HCT116 (cell line): ENCODE measurements at regions not wholly inside any gene's neighbourhood (a gene's known extent, or its start where the extent isn't known, plus 50 kb on each side); places are given as distances from the start of the nearest gene placed in this dataset.

Experiments
- ATAC-seq: fragments of 200-7000 bp; cut with Tn5 transposase; 2 replicates; pipeline ENCODE4 v1.9.1; 2020; ENCODE audit warnings: mild to moderate bottlenecking, moderate library complexity
- BruUV-seq: library from RNA; stranded (reverse); fragments of 400-500 nt; replicated peaks from 2 replicates; lab custom pipeline; 2021; lab: Mats Ljungman, UMichigan
- CTCF ChIA-PET: fragments of 300-600 bp; sonication (Branson Sonifier 250); formaldehyde crosslinking; loops from one replicate; lab custom pipeline; 2021; ENCODE audit warnings: antibody characterized with exemption; lab: Charles Lee
- POLR2A ChIA-PET: fragments of 300-600, 350-600 bp; sonication (Branson Sonifier 250); formaldehyde crosslinking; loops from one replicate; lab custom pipeline; 2021; ENCODE audit warnings: antibody characterized with exemption; lab: Charles Lee
- RAD21 ChIA-PET, 2 experiments: fragments of 300-600 bp; sonication (Branson Sonifier 250); formaldehyde crosslinking; loops; one replicate each; lab custom pipeline; 2023; ENCODE audit warnings: low total read pairs in 2 of 2; ENCODE audit not compliant: uncharacterized antibody in 2 of 2, unreplicated experiment in 2 of 2, low non-redundant PET in 1 of 2; lab: Charles Lee
- DNase-seq: peaks from one replicate; pipeline ENCODE4 v3.0.0-alpha.2; 2010; ENCODE audit warnings: low read depth, low spot score
- H2AFZ ChIP-seq: fragments of 200-600 bp; shearing (Covaris generic), sonication (generic); 2 replicates; pipeline ENCODE4 v1.6.1; 2017; ENCODE audit warnings: low read depth, mixed run types, mixed read lengths, antibody characterized with exemption, low read length; ENCODE audit not compliant: poor library complexity, severe bottlenecking
- H3K27ac ChIP-seq: 2 replicates; pipeline ENCODE4 v1.5.1; 2012; ENCODE audit warnings: low read depth, low read length
- H3K27me3 ChIP-seq: fragments of 200-600 bp; sonication (generic); 2 replicates; pipeline ENCODE4 v1.6.1; 2016; ENCODE audit warnings: mixed run types, low read length, mixed read lengths; ENCODE audit not compliant: insufficient read depth
- H3K36me3 ChIP-seq, 2 experiments: fragments of 200-500 bp in 1 of 2; fragments of 200-600 bp in 1 of 2; sonication (Bioruptor generic) in 1 of 2; sonication (generic) in 1 of 2; 2 replicates each; pipeline versions ENCODE4 v1.5.1 to v1.6.1; 2014 to 2016; ENCODE audit warnings: low read length in 2 of 2, inconsistent platforms in 1 of 2, mixed read lengths in 1 of 2, mixed run types in 1 of 2; ENCODE audit not compliant: insufficient read depth in 2 of 2, control insufficient read depth in 1 of 2
- H3K4me1 ChIP-seq, 2 experiments: fragments of 200-600 bp in 1 of 2; sonication (generic) in 1 of 2; 2 replicates each; pipeline versions ENCODE4 v1.5.1 to v1.6.1; 2012 to 2017; ENCODE audit warnings: low read length in 2 of 2, inconsistent platforms in 1 of 2, mild to moderate bottlenecking in 1 of 2, mixed read lengths in 1 of 2, mixed run types in 1 of 2, moderate library complexity in 1 of 2; ENCODE audit not compliant: insufficient read depth in 2 of 2, control insufficient read depth in 1 of 2
- H3K4me2 ChIP-seq: fragments of 200-600 bp; sonication (generic); 2 replicates; pipeline ENCODE4 v1.6.1; 2017; ENCODE audit warnings: mixed run types, low read length, mixed read lengths
- H3K4me3 ChIP-seq, 2 experiments: fragments of 200-600 bp in 1 of 2; sonication (generic) in 1 of 2; replicated peaks in 1 of 2; 2 replicates each; pipeline ENCODE4 v1.5.1; 2011 to 2016; ENCODE audit warnings: low read length in 2 of 2, control low read depth in 1 of 2, low read depth in 1 of 2, mild to moderate bottlenecking in 1 of 2, mixed read lengths in 1 of 2, mixed run types in 1 of 2
- H3K79me2 ChIP-seq: fragments of 200-600 bp; sonication (generic); 2 replicates; pipeline ENCODE4 v1.6.1; 2017; ENCODE audit warnings: mild to moderate bottlenecking, mixed run types, low read length, moderate library complexity, mixed read lengths; ENCODE audit not compliant: insufficient read depth
- H3K9ac ChIP-seq: fragments of 200-600 bp; sonication (generic); 2 replicates; pipeline ENCODE4 v1.6.1; 2016; ENCODE audit warnings: low read length, mixed read lengths
- H3K9me2 ChIP-seq: fragments of 200-600 bp; sonication (generic), shearing (Covaris generic); 2 replicates; pipeline ENCODE4 v1.6.1; 2017; ENCODE audit warnings: mixed run types, mild to moderate bottlenecking, moderate library complexity; ENCODE audit not compliant: insufficient read depth
- H3K9me3 ChIP-seq, 2 experiments: fragments of 200-500 bp in 1 of 2; fragments of 200-600 bp in 1 of 2; sonication (Bioruptor generic) in 1 of 2; sonication (generic) in 1 of 2; 2 replicates each; pipeline ENCODE4 v1.6.1; 2014 to 2017; ENCODE audit warnings: low read length in 2 of 2, mixed read lengths in 2 of 2, inconsistent platforms in 1 of 2, low read depth in 1 of 2, mild to moderate bottlenecking in 1 of 2, mixed run types in 1 of 2, moderate library complexity in 1 of 2; ENCODE audit not compliant: control insufficient read depth in 1 of 2, insufficient read depth in 1 of 2
- H4K20me1 ChIP-seq: fragments of 200-600 bp; sonication (generic), shearing (Covaris generic); 2 replicates; pipeline ENCODE4 v1.6.1; 2017; ENCODE audit warnings: mixed run types, mild to moderate bottlenecking, moderate library complexity; ENCODE audit not compliant: insufficient read depth
- CTCF ChIP-seq, 3 experiments: fragments of 200-600 bp in 1 of 3; sonication (generic) in 1 of 3; IDR thresholded peaks in 2 of 3; conservative IDR thresholded peaks in 1 of 3; 2 replicates each; pipeline ENCODE4 v1.5.1; 2012 to 2017; ENCODE audit warnings: low read depth in 2 of 3, low read length in 2 of 3, antibody characterized with exemption in 1 of 3, borderline replicate concordance in 1 of 3, control low read depth in 1 of 3, mild to moderate bottlenecking in 1 of 3, mixed read lengths in 1 of 3, mixed run types in 1 of 3, moderate library complexity in 1 of 3; ENCODE audit not compliant: insufficient read depth in 1 of 3
- EGR1 ChIP-seq: IDR thresholded peaks from 2 replicates; pipeline ENCODE4 v1.6.1; 2012; ENCODE audit warnings: low read depth
- EZH2 ChIP-seq: fragments of 200-600 bp; sonication (generic); IDR thresholded peaks from 2 replicates; pipeline ENCODE4 v1.6.1; 2017; ENCODE audit warnings: antibody characterized with exemption, mixed run types
- FOSL1 ChIP-seq: IDR thresholded peaks from 2 replicates; pipeline ENCODE4 v1.6.1; 2012; ENCODE audit warnings: low read depth
- JUND ChIP-seq: IDR thresholded peaks from 2 replicates; pipeline ENCODE4 v1.6.1; 2012
- POLR2A ChIP-seq: IDR thresholded peaks from 2 replicates; pipeline ENCODE4 v1.7.0; 2011; ENCODE audit warnings: borderline replicate concordance; ENCODE audit not compliant: insufficient read depth, insufficient read length; ENCODE audit errors: extremely low read depth
- RAD21 ChIP-seq: IDR thresholded peaks from 2 replicates; pipeline ENCODE4 v1.6.1; 2012; ENCODE audit warnings: low read depth, mild to moderate bottlenecking
- REST ChIP-seq: IDR thresholded peaks from 2 replicates; pipeline ENCODE4 v1.6.1; 2012; ENCODE audit warnings: low read depth
- SIN3A ChIP-seq: IDR thresholded peaks from 2 replicates; pipeline ENCODE4 v1.6.1; 2012; ENCODE audit warnings: low read depth
- SP1 ChIP-seq: IDR thresholded peaks from 2 replicates; pipeline ENCODE4 v1.6.1; 2012; ENCODE audit warnings: low read depth
- SRF ChIP-seq: IDR thresholded peaks from 2 replicates; pipeline ENCODE4 v1.6.1; 2012; ENCODE audit warnings: low read depth
- TCF7L2 ChIP-seq: IDR thresholded peaks from 2 replicates; pipeline ENCODE4 v1.7.0; 2011; ENCODE audit warnings: borderline replicate concordance, inconsistent platforms; ENCODE audit not compliant: insufficient read depth, insufficient read length; ENCODE audit errors: extremely low read depth
- YY1 ChIP-seq: IDR thresholded peaks from 2 replicates; pipeline ENCODE4 v1.6.1; 2011; ENCODE audit warnings: low read length, low read depth, moderate library complexity, mild to moderate bottlenecking; ENCODE audit not compliant: insufficient replicate concordance; ENCODE audit errors: extremely low read depth
- ZFX ChIP-seq: fragments of 450-650 bp; IDR thresholded peaks from 2 replicates; pipeline ENCODE4 v1.6.1; 2017
- ZNF274 ChIP-seq: fragments of 200-500 bp; sonication (Bioruptor generic); IDR thresholded peaks from 2 replicates; pipeline ENCODE4 v1.6.1; 2014; ENCODE audit warnings: mild to moderate bottlenecking, low read depth, low read length, inconsistent platforms
- intact Hi-C: fragments of 100-400 bp; cut with micrococcal nuclease; formaldehyde crosslinking; loops from 2 replicates; pipeline ENCODE4 v1.10.0; 2022

DNA sequence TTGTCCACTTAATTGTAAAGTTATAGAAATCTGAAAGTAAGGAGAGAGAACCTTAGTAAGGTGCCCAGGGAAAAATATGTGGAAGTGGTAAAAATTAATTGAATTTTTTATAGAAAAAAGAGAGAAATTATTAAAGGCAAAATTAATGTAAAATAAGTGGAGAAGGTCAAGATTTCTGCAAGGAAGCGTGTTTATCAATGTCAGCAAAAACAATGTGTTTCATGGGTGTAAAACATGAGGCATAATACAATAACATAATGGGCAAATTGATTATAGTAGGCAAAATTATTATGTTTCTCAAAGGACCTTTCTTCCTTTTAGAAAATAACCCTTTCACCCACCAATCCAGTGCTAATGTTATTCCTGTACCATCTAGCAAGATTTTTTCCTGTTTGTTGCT is 1520.1 kb downstream of the REEP3 start (continued):
- TF ChIP-seq SRF, result no peak
- no peak for TF ChIP-seq JUND
- TF ChIP-seq FOSL1, result no peak
- TF ChIP-seq RAD21, result no peak

DNA sequence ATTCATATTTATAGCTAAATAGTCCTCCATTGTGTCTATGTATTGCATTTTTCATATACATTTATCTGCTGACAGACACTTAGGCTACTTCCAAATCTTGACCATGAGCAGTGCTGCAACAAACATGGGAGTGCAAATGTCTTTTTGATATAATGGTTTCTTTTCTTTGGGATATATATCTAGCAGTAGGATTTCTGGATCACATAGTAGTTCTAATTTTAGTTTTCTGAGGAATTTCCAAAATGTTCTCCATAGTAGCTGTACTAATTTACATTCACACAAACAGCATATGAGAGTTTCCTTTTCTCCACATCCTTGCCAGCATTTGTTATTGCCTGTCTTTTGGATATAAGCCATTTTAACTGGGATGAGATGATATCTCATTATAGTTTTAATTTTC is 1521.3 kb downstream of the REEP3 start:
- H3K4me2 ChIP-seq, result no peak overlapping the region
- no peak overlapping the region for H2AFZ ChIP-seq
- DNase-seq, result no peak
- ATAC-seq, result no peak
- ChIA-PET CTCF (no interaction called here), POLR2A (no interaction called here), RAD21 (no interaction called here)
- no peaks in the 10 kb centered on the region for H4K20me1 ChIP-seq
- H3K36me3 ChIP-seq, result no peaks in the 10 kb centered on the region
- H3K9me2 ChIP-seq, result no peaks in the 10 kb centered on the region
- intact Hi-C loops, result no loop called here
- no peak overlapping the region for H3K27ac ChIP-seq
- no peak overlapping the region for H3K9ac ChIP-seq
- no peak for TF ChIP-seq REST
- no peak for TF ChIP-seq RAD21
- TF ChIP-seq EGR1, result no peak
- TF ChIP-seq TCF7L2, result no peak
- TF ChIP-seq SP1, result no peak
- TF ChIP-seq SIN3A, result no peak
- no peak for TF ChIP-seq ZNF274
- TF ChIP-seq ZFX, result no peak
- no peak for TF ChIP-seq FOSL1
- TF ChIP-seq CTCF (IDR thresholded peaks at IDR 0.05 in 2 of 3, conservative IDR thresholded peaks at IDR 0.05 in 1 of 3; ENCODE audit: borderline replicate concordance in 1 of 3, insufficient read depth in 1 of 3, low read depth in 2 of 3, low read length in 2 of 3), result no peak
- TF ChIP-seq POLR2A, result no peak
- no peak for TF ChIP-seq EZH2
- TF ChIP-seq YY1, result no peak
- no peak overlapping the region for H3K4me3 ChIP-seq
- no peaks in the 10 kb centered on the region for H3K27me3 ChIP-seq
- H3K79me2 ChIP-seq, result no peaks in the 10 kb centered on the region
- H3K9me3 ChIP-seq, result no peaks in the 10 kb centered on the region
- H3K4me1 ChIP-seq, result no peaks in the 10 kb centered on the region
- BruUV-seq, result no TSS peak
